H9 (cell line): ENCODE measurements at regions not wholly inside any gene's neighbourhood (a gene's known extent, or its start where the extent isn't known, plus 50 kb on each side); places are given as distances from the start of the nearest gene placed in this dataset.

Experiments
- DNase-seq: peaks from one replicate; pipeline ENCODE4 v3.0.0-alpha.2; 2017
- H2AFZ ChIP-seq: one replicate; pipeline ENCODE4 v1.6.1; 2013; ENCODE audit warnings: mild to moderate bottlenecking, low read length, control low read depth, moderate library complexity
- H2AK5ac ChIP-seq: 2 replicates; pipeline ENCODE4 v1.6.1; 2013; ENCODE audit warnings: low read length, control low read depth, mixed read lengths; ENCODE audit not compliant: insufficient read length
- H2BK120ac ChIP-seq: one replicate; pipeline ENCODE4 v1.6.1; 2013; ENCODE audit warnings: low read depth, mild to moderate bottlenecking, low read length, control low read depth, inconsistent platforms; ENCODE audit not compliant: poor library complexity, severe bottlenecking
- H2BK12ac ChIP-seq: 2 replicates; pipeline ENCODE4 v1.6.1; 2013; ENCODE audit warnings: low read length, control low read depth, mixed read lengths, low read depth; ENCODE audit not compliant: insufficient read length
- H2BK15ac ChIP-seq: 2 replicates; pipeline ENCODE4 v1.6.1; 2013; ENCODE audit warnings: low read depth, low read length, control low read depth
- H2BK20ac ChIP-seq: one replicate; pipeline ENCODE4 v1.6.1; 2013; ENCODE audit warnings: low read depth, mild to moderate bottlenecking, low read length, control low read depth, inconsistent platforms; ENCODE audit not compliant: poor library complexity, severe bottlenecking
- H2BK5ac ChIP-seq: 2 replicates; pipeline ENCODE4 v1.6.1; 2013; ENCODE audit warnings: low read length, control low read depth, mixed read lengths; ENCODE audit not compliant: insufficient read length
- H3K14ac ChIP-seq: 2 replicates; pipeline ENCODE4 v1.6.1; 2013; ENCODE audit warnings: low read length, control low read depth; ENCODE audit not compliant: insufficient read depth
- H3K18ac ChIP-seq: 2 replicates; pipeline ENCODE4 v1.6.1; 2013; ENCODE audit warnings: low read depth, mild to moderate bottlenecking, mixed read lengths, low read length, control low read depth; ENCODE audit not compliant: insufficient read length
- H3K23ac ChIP-seq: 2 replicates; pipeline ENCODE4 v1.6.1; 2013; ENCODE audit warnings: low read length, control low read depth, mixed read lengths, low read depth; ENCODE audit not compliant: insufficient read length
- H3K23me2 ChIP-seq: 2 replicates; pipeline ENCODE4 v1.6.1; 2013; ENCODE audit warnings: low read depth, mild to moderate bottlenecking, mixed read lengths, low read length, control low read depth; ENCODE audit not compliant: insufficient read length, poor library complexity, severe bottlenecking
- H3K27ac ChIP-seq: 2 replicates; pipeline ENCODE4 v1.5.1; 2013; ENCODE audit warnings: low read length, control low read depth, mixed read lengths, low read depth; ENCODE audit not compliant: insufficient read length
- H3K27me3 ChIP-seq: 2 replicates; pipeline ENCODE4 v1.6.1; 2013; ENCODE audit warnings: low read length, control low read depth, inconsistent platforms; ENCODE audit not compliant: insufficient read depth
- H3K4ac ChIP-seq: 2 replicates; pipeline ENCODE4 v1.6.1; 2013; ENCODE audit warnings: low read depth, mild to moderate bottlenecking, control low read depth, inconsistent platforms, low read length, moderate library complexity
- H3K4me1 ChIP-seq: 2 replicates; pipeline ENCODE4 v1.6.1; 2013; ENCODE audit warnings: low read length, control low read depth, inconsistent platforms; ENCODE audit not compliant: insufficient read depth
- H3K4me2 ChIP-seq: 2 replicates; pipeline ENCODE4 v1.6.1; 2013; ENCODE audit warnings: low read length, control low read depth, mixed read lengths; ENCODE audit not compliant: insufficient read length, insufficient read depth
- H3K56ac ChIP-seq: 2 replicates; pipeline ENCODE4 v1.6.1; 2013; ENCODE audit warnings: low read depth, mild to moderate bottlenecking, mixed read lengths, low read length, control low read depth; ENCODE audit not compliant: insufficient read length
- H3K79me1 ChIP-seq: 2 replicates; pipeline ENCODE4 v1.6.1; 2013; ENCODE audit warnings: low read depth, mild to moderate bottlenecking, moderate library complexity, low read length, control low read depth, inconsistent platforms; ENCODE audit not compliant: insufficient read depth, poor library complexity, severe bottlenecking
- H3K79me2 ChIP-seq: 2 replicates; pipeline ENCODE4 v1.6.1; 2013; ENCODE audit warnings: low read length, control low read depth, inconsistent platforms; ENCODE audit not compliant: insufficient read depth
- H3K9ac ChIP-seq: 2 replicates; pipeline ENCODE4 v1.6.1; 2013; ENCODE audit warnings: low read length, control low read depth, mixed read lengths; ENCODE audit not compliant: insufficient read length; ENCODE audit errors: extremely low read depth
- H3K9me3 ChIP-seq: one replicate; pipeline ENCODE4 v1.6.1; 2013; ENCODE audit warnings: low read depth, low read length, inconsistent platforms; ENCODE audit not compliant: control insufficient read depth
- H3T11ph ChIP-seq: one replicate; pipeline ENCODE4 v1.6.1; 2013; ENCODE audit warnings: mild to moderate bottlenecking, low read length, control low read depth, inconsistent platforms
- H4K20me1 ChIP-seq: one replicate; pipeline ENCODE4 v1.6.1; 2013; ENCODE audit not compliant: control insufficient read depth, insufficient read length, insufficient read depth
- H4K5ac ChIP-seq: 2 replicates; pipeline ENCODE4 v1.6.1; 2013; ENCODE audit warnings: low read depth, mild to moderate bottlenecking, mixed read lengths, low read length, control low read depth; ENCODE audit not compliant: insufficient read length
- H4K8ac ChIP-seq: replicated peaks from 2 replicates; pipeline ENCODE4 v1.6.1; 2013; ENCODE audit warnings: low read length, control low read depth, mixed read lengths, low read depth; ENCODE audit not compliant: insufficient read length
- H4K91ac ChIP-seq: 2 replicates; pipeline ENCODE4 v1.6.1; 2013; ENCODE audit warnings: low read depth, mild to moderate bottlenecking, moderate library complexity, mixed read lengths, low read length, control low read depth; ENCODE audit not compliant: insufficient read length
- H3K27ac Mint-ChIP-seq, 3 experiments: 2 replicates in 2 of 3; 3 replicates in 1 of 3; pipeline ENCODE4 v1.8.0; 2020 to 2021; ENCODE audit warnings: mixed read lengths in 3 of 3, mild to moderate bottlenecking in 1 of 3, moderate library complexity in 1 of 3
- H3K27me3 Mint-ChIP-seq: 2 replicates; pipeline ENCODE4 v1.8.0; 2021; ENCODE audit warnings: low read depth, mild to moderate bottlenecking, moderate library complexity, mixed read lengths
- H3K36me3 Mint-ChIP-seq, 3 experiments: 2 replicates in 2 of 3; 3 replicates in 1 of 3; pipeline ENCODE4 v1.8.0; 2020 to 2021; ENCODE audit warnings: low read depth in 3 of 3, mixed read lengths in 3 of 3; ENCODE audit not compliant: insufficient read depth in 1 of 3
- H3K4me1 Mint-ChIP-seq, 2 experiments: 2 replicates each; pipeline ENCODE4 v1.8.0; 2020; ENCODE audit warnings: mixed read lengths in 2 of 2
- H3K4me3 Mint-ChIP-seq, 2 experiments: 2 replicates in 1 of 2; 3 replicates in 1 of 2; pipeline ENCODE4 v1.8.0; 2020 to 2021; ENCODE audit warnings: mild to moderate bottlenecking in 2 of 2, mixed read lengths in 2 of 2, moderate library complexity in 1 of 2
- H3K9me3 Mint-ChIP-seq, 2 experiments: 2 replicates in 1 of 2; 3 replicates in 1 of 2; pipeline ENCODE4 v1.8.0; 2020; ENCODE audit warnings: mild to moderate bottlenecking in 2 of 2, mixed read lengths in 2 of 2, moderate library complexity in 1 of 2
- CTCF ChIP-seq: fragments of 200-600 bp; sonication (generic); conservative IDR thresholded peaks from 3 replicates; pipeline ENCODE4 v1.8.0; 2021; ENCODE audit warnings: antibody characterized with exemption, mild to moderate bottlenecking
- WGBS: extraction: QIAGEN DNeasy Blood & Tissue Kit; methylation state at CpG from one replicate; pipeline ENCODE4 v1.1.7; 2013; ENCODE audit warnings: missing lambda C conversion rate, low lambda C conversion rate, mixed read lengths; ENCODE audit not compliant: insufficient read length; ENCODE audit errors: extremely low coverage; 5-methylcytosine and 5-hydroxymethylcytosine counted together

- peaks cover 4% of the 10 kb centered on the region for H3K27me3 Mint-ChIP-seq
- Histone ChIP-seq H2BK20ac (no peak overlapping the region), H2BK120ac (no peak overlapping the region)
Observed at GRCh38 chr3:135532021-135532420, 433.5 kb upstream of the PPP2R3A start.

More at GRCh38 chr3:135532021-135532420, 433.5 kb upstream of the PPP2R3A start:
- Histone ChIP-seq H3K56ac (no peak overlapping the region), H4K20me1 (no peaks in the 10 kb centered on the region), H3K23ac (no peak overlapping the region), H4K8ac (no peak overlapping the region), H3K4me2 (no peak overlapping the region), H2AK5ac (no peak overlapping the region), H3K9me3 (no peaks in the 10 kb centered on the region), H4K91ac (no peak overlapping the region), H3K4ac (no peak overlapping the region), H3K27ac (no peak overlapping the region), H2BK5ac (no peak overlapping the region), H3K4me1 (no peaks in the 10 kb centered on the region; the same call in 1 of the 2 replicates), H2AFZ (no peak overlapping the region), H4K5ac (no peak overlapping the region), H3K9ac (no peak overlapping the region), H2BK15ac (no peak overlapping the region), H3K27me3 (no peaks in the 10 kb centered on the region), H3T11ph (no peak overlapping the region), H3K18ac (no peak overlapping the region), H3K79me1 (no peaks in the 10 kb centered on the region), H3K79me2 (no peaks in the 10 kb centered on the region), H3K23me2 (no peaks in the 10 kb centered on the region), H2BK12ac (no peak overlapping the region), H3K14ac (no peak overlapping the region)
- H3K27ac Mint-ChIP-seq = no peak overlapping the region
- DNase-seq = no peak
- H3K36me3 Mint-ChIP-seq = no peaks in the 10 kb centered on the region
- no peaks in the 10 kb centered on the region for H3K9me3 Mint-ChIP-seq
- H3K4me3 Mint-ChIP-seq = no peak overlapping the region
- no peaks in the 10 kb centered on the region for H3K4me1 Mint-ChIP-seq
- WGBS = no CpG with 5 or more reads among the region's 3 CpGs
- TF ChIP-seq CTCF = no peak
